Non-pigmented ciliary epithelial cell (primary cell): ENCODE measurements at regions not wholly inside any gene's neighbourhood (a gene's known extent, or its start where the extent isn't known, plus 50 kb on each side); places are given as distances from the start of the nearest gene placed in this dataset.

Experiments used
- DNase-seq: peaks from one replicate; pipeline ENCODE4 v3.0.0-alpha.2; 2010; ENCODE audit warnings: low read depth

- no peak for DNase-seq
These were observed 206.9 kb downstream of the TFAP2C start for GRCh38 chr20:56835829-56836550.

- no peak for DNase-seq
These were observed 210.1 kb downstream of the TFAP2C start for GRCh38 chr20:56839222-56839621.

DNA sequence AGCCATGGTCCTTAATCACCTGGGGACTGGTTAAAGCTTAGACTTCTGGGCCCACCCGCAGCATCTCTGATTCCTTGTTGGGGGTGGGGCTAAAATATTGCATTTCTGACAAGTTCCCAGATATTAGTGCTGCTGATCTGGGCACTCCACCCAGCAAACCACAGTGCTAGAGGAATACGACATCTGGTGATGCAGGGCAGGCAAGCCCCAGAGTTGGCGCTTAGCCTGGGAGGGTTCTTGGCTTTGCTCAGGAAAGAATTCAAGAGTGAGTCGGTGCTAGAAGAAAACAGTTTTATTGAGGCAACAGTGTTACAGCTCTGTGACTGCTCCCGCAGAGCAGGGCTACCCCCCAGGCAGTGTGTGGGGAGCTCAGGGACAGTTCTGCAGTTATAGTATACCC lies 210.7 kb downstream of the TFAP2C start:
- DNase-seq = no peak

DNA sequence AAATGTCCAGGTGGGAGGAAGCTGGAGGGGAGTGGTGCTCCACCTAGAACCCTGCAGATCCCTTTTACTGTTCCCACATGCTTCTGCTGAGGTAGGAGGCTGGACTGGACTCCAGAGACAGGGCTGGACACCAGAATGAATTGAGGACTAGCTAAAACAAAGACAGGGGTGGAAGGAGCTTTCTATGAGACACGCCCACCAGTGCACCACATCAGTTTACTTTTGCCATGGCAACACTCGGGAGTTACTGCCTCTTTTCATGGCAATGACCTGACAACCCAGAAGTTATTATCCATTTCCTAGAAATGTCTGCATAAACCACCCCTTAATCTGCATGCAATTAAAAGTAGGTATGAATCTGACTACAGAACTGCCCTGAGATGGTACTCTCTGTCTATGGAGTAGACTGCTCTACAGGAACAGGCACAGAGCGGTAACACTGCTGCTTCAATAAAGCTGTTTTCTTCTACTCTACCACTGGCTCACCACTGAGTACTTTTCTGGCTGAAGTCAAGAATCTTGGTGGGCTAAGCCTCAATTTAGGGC lies 211.7 kb downstream of the TFAP2C start:
- DNase-seq = no peak

- no peak for DNase-seq
These were observed 212.3 kb downstream of the TFAP2C start for GRCh38 chr20:56841346-56841908.

DNA sequence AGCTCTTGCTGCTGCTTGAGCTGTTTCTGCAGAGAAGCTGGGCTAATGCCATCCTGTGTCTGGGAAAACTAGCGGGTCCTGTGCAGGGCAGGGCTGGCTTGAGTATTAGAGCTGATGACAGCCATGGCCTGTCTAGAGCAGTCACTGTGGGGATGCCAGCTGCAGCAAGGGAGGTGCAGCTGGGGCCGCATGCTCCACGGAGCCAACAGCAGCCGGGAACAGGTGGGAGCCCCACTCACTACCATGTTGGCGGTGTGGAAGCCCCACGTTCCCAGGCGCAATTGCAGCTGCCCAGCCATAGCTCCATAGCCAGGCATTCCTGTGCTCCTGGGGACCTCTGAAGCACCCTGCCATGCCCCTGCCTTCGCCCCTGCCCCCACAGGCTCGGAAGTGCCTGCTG lies 212.9 kb downstream of the TFAP2C start:
- no peak for DNase-seq

- no peak for DNase-seq
These were observed 214.3 kb downstream of the TFAP2C start for GRCh38 chr20:56843386-56843785.

GRCh38 chr20:56843817-56844216 lies 214.7 kb downstream of the TFAP2C start:
- DNase-seq = no peak

- no peak for DNase-seq
These were observed 216.5 kb downstream of the TFAP2C start for GRCh38 chr20:56845546-56846086.

DNA sequence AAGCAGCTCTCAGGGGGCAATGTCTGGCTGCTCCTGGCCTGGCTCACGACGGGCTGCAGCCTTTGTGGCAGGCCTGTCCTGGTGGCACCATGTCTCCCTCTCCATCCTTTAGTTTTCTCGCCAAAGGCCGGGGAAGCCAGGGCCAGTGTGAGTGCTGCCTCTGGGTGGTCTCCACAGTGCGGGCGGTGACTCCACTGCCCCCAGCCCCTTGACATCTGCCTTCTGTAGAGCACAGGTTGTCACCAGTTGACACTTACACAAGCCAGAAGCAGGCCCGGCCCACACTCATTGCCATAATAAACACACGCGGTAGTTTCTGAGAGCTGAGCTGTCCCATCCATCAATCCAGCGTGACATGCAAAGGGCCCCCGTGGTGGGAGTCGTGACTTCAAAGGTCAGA lies 219.5 kb downstream of the TFAP2C start:
- DNase-seq = no peak

GRCh38 chr20:56851552-56851951 lies 222.4 kb downstream of the TFAP2C start:
- no peak for DNase-seq

DNA sequence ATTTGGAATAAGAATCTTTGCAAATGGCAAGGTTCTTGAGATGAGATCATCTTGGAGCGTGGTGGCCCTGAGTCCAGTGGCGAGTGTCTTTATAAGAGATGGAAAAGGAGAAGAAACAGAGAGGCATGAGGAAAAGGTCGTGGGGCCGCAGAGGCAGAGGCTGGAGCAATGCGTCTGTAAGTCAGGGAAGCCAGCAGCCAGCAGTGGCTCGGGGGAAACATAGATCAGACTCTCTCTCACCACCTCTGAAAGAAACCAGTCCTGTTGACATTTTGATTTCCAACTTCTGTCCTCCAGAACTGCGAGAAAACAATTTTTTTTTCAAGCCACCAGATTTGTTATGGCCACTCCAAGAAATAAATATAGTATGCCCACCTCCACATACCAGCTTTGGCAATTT lies 226.6 kb downstream of the TFAP2C start:
- no peak for DNase-seq

DNA sequence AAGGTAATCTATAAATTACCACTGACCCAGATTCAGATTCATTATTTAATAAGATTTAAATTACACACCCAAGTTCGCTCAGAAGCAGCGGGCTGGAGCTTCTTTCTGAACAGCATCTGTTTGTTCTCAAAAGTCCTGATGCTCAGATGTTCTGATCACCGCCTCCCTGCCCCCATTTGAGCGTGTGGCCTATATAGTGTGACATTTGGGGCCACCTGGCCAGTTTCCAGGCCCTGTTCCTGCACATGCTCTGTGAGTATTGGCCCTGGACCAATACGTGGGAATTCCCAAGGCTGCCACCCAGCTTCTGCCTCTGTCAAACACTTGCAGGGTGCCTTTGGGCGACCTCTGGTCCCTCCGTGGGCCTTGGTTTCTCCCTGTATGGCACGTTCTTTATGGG lies 228.8 kb downstream of the TFAP2C start:
- no peak for DNase-seq

GRCh38 chr20:56859039-56859800 lies 230.1 kb downstream of the TFAP2C start:
- DNase-seq = no peak

DNA sequence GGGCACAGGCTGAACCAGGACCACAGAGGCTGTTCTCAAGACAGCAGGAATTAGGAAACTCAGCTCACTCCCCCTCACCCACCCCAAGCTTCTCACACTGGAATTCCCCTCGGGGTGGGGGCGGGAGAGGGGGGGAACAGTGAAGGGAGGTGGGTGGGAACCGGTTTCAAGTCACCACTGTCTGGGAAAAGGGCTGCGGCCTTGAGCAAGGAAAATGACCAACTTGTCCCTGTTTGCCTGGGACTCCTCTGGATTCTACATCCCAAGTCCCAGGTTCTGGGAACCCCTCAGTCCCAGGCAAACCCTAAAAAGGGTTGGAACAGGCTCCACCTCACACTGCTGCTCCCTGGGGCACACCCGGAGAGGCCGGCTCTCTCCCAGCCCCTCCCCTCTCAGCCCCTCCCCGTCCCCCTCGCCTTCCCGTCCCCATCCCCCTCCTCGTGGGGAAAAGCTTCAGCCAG lies 230.7 kb downstream of the TFAP2C start:
- no peak for DNase-seq

GRCh38 chr20:56860413-56860812 lies 231.3 kb downstream of the TFAP2C start:
- no peak for DNase-seq

DNA sequence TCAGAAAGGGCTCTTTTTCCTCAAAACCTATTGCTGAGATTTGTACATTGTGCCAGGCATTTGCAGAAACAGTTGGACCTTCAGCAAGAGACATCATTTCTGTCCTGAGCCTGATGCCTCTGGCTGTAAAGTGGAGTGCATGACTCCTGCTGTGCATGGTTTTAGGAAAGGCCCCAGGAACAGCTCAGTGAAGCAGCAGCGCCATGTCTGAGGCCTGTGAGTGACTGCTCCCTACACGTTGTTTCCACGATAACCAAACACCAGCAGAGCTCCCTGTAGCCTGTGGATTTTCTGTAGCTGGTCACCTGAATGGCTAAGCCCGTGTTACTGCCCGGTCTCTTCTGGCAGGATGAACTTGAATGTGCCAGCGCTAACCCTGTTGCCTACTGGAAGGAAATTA lies 232.5 kb downstream of the TFAP2C start:
- no peak for DNase-seq

- no peak for DNase-seq
These were observed 235.9 kb downstream of the TFAP2C start for GRCh38 chr20:56865055-56865454.

GRCh38 chr20:56867128-56867527 lies 238.0 kb downstream of the TFAP2C start:
- DNase-seq = no peak

- no peak for DNase-seq
These were observed 239.6 kb downstream of the TFAP2C start for GRCh38 chr20:56868746-56869145.

- DNase-seq = no peak
These were observed 241.2 kb downstream of the TFAP2C start for GRCh38 chr20:56870271-56870670.

- no peak for DNase-seq
These were observed 242.6 kb downstream of the TFAP2C start for GRCh38 chr20:56871691-56872090.
